ENCODE measurements at regions not wholly inside any gene's neighbourhood (a gene's known extent, or its start where the extent isn't known, plus 50 kb on each side); places are given as distances from the start of the nearest gene placed in this dataset.
"Not testable (repeated sequence)": the region's sequence is repeated elsewhere in the genome, so short reads cannot be mapped to it uniquely, and the experiment has no call there.

DNA sequence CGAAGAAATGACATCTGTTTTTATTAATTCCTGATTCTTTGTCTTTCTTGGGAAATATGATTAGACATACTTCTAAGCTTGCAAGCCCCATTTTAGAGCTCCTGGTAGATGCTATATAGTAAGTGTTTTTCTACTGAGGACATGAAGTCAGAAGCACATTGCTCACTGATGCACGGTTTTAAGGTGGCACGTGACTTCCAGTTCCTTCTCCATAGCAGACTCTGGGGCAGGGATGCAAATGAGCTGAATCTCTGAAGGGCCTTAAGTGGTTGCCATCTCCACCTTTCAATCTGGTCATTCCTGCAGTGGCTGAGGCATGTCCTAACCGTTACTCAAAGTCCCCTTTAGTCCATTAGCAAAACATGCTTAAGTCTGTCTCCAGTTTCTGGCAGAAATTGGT lies 421.2 kb upstream of the HTR1E start:
- no peak overlapping the region for H3K4me3 Mint-ChIP-seq (ENCODE audit: unreplicated experiment)
- H3K27me3 Mint-ChIP-seq (ENCODE audit: unreplicated experiment), result no peaks in the 10 kb centered on the region
- H3K36me3 Mint-ChIP-seq (ENCODE audit: unreplicated experiment), result no peaks in the 10 kb centered on the region
- no peak for DNase-seq (ENCODE audit: extremely low spot score, unreplicated experiment)
- H3K9me3 Mint-ChIP-seq (ENCODE audit: unreplicated experiment), result peaks cover 13% of the 10 kb centered on the region
- TF ChIP-seq CTCF (IDR thresholded peaks at IDR 0.05), result no peak
- H3K27ac Mint-ChIP-seq (ENCODE audit: unreplicated experiment), result no peak overlapping the region
- no peaks in the 10 kb centered on the region for H3K4me1 Mint-ChIP-seq (ENCODE audit: unreplicated experiment)

- Mint-ChIP-seq H3K27me3 (ENCODE audit: unreplicated experiment) (no peaks in the 10 kb centered on the region), H3K4me3 (ENCODE audit: unreplicated experiment) (no peak overlapping the region), H3K9me3 (ENCODE audit: unreplicated experiment) (peaks cover 7% of the 10 kb centered on the region), H3K27ac (ENCODE audit: unreplicated experiment) (no peak overlapping the region), H3K4me1 (ENCODE audit: unreplicated experiment) (no peaks in the 10 kb centered on the region), H3K36me3 (ENCODE audit: unreplicated experiment) (no peaks in the 10 kb centered on the region)
- DNase-seq (ENCODE audit: extremely low spot score, unreplicated experiment), result no peak
- TF ChIP-seq CTCF (IDR thresholded peaks at IDR 0.05), result no peak
Observed at GRCh38 chr6:86511962-86512361, 425.4 kb upstream of the HTR1E start.

GRCh38 chr6:86508230-86508629 lies 429.1 kb upstream of the HTR1E start:
- Mint-ChIP-seq H3K9me3 (ENCODE audit: unreplicated experiment) (peaks cover 23% of the 10 kb centered on the region), H3K36me3 (ENCODE audit: unreplicated experiment) (no peaks in the 10 kb centered on the region), H3K27me3 (ENCODE audit: unreplicated experiment) (no peaks in the 10 kb centered on the region), H3K4me3 (ENCODE audit: unreplicated experiment) (no peak overlapping the region), H3K4me1 (ENCODE audit: unreplicated experiment) (no peaks in the 10 kb centered on the region), H3K27ac (ENCODE audit: unreplicated experiment) (no peak overlapping the region)
- DNase-seq (ENCODE audit: extremely low spot score, unreplicated experiment), result no peak
- no peak for TF ChIP-seq CTCF (IDR thresholded peaks at IDR 0.05)

GRCh38 chr6:86502497-86502896 lies 434.8 kb upstream of the HTR1E start:
- no peaks in the 10 kb centered on the region for H3K4me1 Mint-ChIP-seq (ENCODE audit: unreplicated experiment)
- H3K27me3 Mint-ChIP-seq (ENCODE audit: unreplicated experiment), result no peaks in the 10 kb centered on the region
- H3K27ac Mint-ChIP-seq (ENCODE audit: unreplicated experiment), result no peak overlapping the region
- no peak for TF ChIP-seq CTCF (IDR thresholded peaks at IDR 0.05)
- H3K36me3 Mint-ChIP-seq (ENCODE audit: unreplicated experiment), result no peaks in the 10 kb centered on the region
- no peak overlapping the region for H3K4me3 Mint-ChIP-seq (ENCODE audit: unreplicated experiment)
- H3K9me3 Mint-ChIP-seq (ENCODE audit: unreplicated experiment), result peaks cover 39% of the 10 kb centered on the region
- DNase-seq (ENCODE audit: extremely low spot score, unreplicated experiment), result no peak

DNA sequence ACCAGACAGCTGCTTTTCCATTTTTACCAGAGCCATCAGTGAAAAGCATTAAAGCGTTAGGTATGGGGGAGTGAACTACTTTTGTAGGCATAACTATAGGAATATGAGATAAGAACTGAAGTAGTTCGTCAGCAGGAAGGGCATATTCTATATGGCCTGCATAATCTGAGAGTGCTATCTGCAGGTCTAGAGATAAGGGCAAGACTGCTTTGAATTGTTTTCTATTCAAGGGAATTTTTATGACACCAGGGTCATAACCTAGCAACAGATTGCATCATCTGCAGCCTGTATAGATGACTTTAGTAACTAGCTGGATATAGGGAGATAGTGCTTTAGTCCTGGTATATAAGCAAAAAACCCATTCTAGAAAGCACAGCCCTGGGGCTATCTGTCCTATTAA lies 437.3 kb upstream of the HTR1E start:
- no peak for TF ChIP-seq CTCF (IDR thresholded peaks at IDR 0.05)
- H3K4me1 Mint-ChIP-seq (ENCODE audit: unreplicated experiment), result no peaks in the 10 kb centered on the region
- H3K27ac Mint-ChIP-seq (ENCODE audit: unreplicated experiment), result no peak overlapping the region
- H3K36me3 Mint-ChIP-seq (ENCODE audit: unreplicated experiment), result no peaks in the 10 kb centered on the region
- peaks cover 44% of the 10 kb centered on the region for H3K9me3 Mint-ChIP-seq (ENCODE audit: unreplicated experiment)
- no peak for DNase-seq (ENCODE audit: extremely low spot score, unreplicated experiment)
- H3K27me3 Mint-ChIP-seq (ENCODE audit: unreplicated experiment), result no peaks in the 10 kb centered on the region
- H3K4me3 Mint-ChIP-seq (ENCODE audit: unreplicated experiment), result no peak overlapping the region

DNA sequence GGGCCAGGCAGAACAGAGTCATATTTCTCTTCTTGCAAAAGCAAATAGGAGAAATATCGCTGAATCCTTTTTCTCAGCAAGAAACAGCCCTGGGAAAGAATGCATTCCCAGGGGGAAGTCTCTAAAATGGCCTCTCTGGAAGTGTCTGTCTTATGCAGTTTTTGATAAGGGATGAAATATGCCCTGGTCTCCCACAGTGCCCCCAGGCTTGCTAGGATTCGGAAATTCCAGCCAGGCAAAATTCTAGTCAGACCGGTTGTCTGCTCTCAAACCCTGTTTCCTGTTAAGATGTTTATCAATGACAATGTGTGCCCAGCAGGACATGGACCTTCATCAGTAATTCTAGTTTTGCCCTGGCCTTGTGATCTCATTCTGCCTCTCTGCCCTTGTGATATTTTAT lies 448.3 kb upstream of the HTR1E start:
- H3K4me3 Mint-ChIP-seq (ENCODE audit: unreplicated experiment); DNase-seq (ENCODE audit: extremely low spot score, unreplicated experiment); H3K27me3 Mint-ChIP-seq (ENCODE audit: unreplicated experiment); H3K36me3 Mint-ChIP-seq (ENCODE audit: unreplicated experiment); H3K4me1 Mint-ChIP-seq (ENCODE audit: unreplicated experiment); H3K27ac Mint-ChIP-seq (ENCODE audit: unreplicated experiment): not testable (repeated sequence)
- peaks cover 21% of the 10 kb centered on the region for H3K9me3 Mint-ChIP-seq (ENCODE audit: unreplicated experiment)
